ENCODE measurements at regions not wholly inside any gene's neighbourhood (a gene's known extent, or its start where the extent isn't known, plus 50 kb on each side); places are given as distances from the start of the nearest gene placed in this dataset.

DNA sequence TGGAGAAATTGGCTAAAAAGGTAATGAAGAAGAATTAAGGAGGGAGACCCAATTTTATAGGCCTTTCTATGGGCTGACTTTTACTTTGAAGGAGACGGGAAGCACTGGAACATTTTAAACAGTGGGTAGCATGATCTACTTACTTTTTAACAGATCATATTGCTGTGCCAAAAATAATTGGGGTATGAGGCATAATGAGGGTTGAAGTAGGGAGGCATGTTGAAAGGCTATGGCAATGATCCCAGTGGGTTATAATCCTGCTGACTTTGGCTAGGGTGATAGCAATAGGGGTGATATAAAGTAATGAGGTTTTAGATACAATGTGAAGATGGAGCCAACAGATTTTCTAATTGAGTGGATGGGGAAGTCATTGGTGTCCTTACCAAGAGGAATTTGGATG lies 73.2 kb downstream of the GPR37 start:
- no peak for DNase-seq
- Histone ChIP-seq H3K9me3 (no peaks in the 10 kb centered on the region), H3K27me3 (no peaks in the 10 kb centered on the region), H3K4me1 (no peaks in the 10 kb centered on the region), H3K36me3 (no peaks in the 10 kb centered on the region), H3K4me3 (no peak overlapping the region), H3K27ac (no peak overlapping the region)
- intact Hi-C loops (cut with DNase I; ENCODE audit: low total_unique reads), result no loop called here
- TF ChIP-seq CTCF (IDR thresholded peaks at IDR 0.05), result no peak

GRCh38 chr7:124690840-124691239 lies 74.8 kb downstream of the GPR37 start:
- Histone ChIP-seq H3K9me3 (no peaks in the 10 kb centered on the region), H3K4me3 (no peak overlapping the region), H3K36me3 (no peaks in the 10 kb centered on the region), H3K27me3 (no peaks in the 10 kb centered on the region), H3K27ac (no peak overlapping the region), H3K4me1 (no peaks in the 10 kb centered on the region)
- intact Hi-C loops (cut with DNase I; ENCODE audit: low total_unique reads), result no loop called here
- no peak for TF ChIP-seq CTCF (IDR thresholded peaks at IDR 0.05)
- DNase-seq, result no peak

GRCh38 chr7:124689931-124690330 lies 75.7 kb downstream of the GPR37 start:
- Histone ChIP-seq H3K27ac (no peak overlapping the region), H3K27me3 (no peaks in the 10 kb centered on the region), H3K4me3 (no peak overlapping the region), H3K9me3 (no peaks in the 10 kb centered on the region), H3K36me3 (no peaks in the 10 kb centered on the region), H3K4me1 (no peaks in the 10 kb centered on the region)
- no peak for TF ChIP-seq CTCF (IDR thresholded peaks at IDR 0.05)
- intact Hi-C loops (cut with DNase I; ENCODE audit: low total_unique reads), result no loop called here
- no peak for DNase-seq

GRCh38 chr7:124689523-124689922 lies 76.1 kb downstream of the GPR37 start:
- Histone ChIP-seq H3K9me3 (no peaks in the 10 kb centered on the region), H3K27ac (no peak overlapping the region), H3K27me3 (no peaks in the 10 kb centered on the region), H3K36me3 (no peaks in the 10 kb centered on the region), H3K4me3 (no peak overlapping the region), H3K4me1 (no peaks in the 10 kb centered on the region)
- no peak for TF ChIP-seq CTCF (IDR thresholded peaks at IDR 0.05)
- intact Hi-C loops (cut with DNase I; ENCODE audit: low total_unique reads), result no loop called here
- no peak for DNase-seq

GRCh38 chr7:124688991-124689390 lies 76.6 kb downstream of the GPR37 start:
- Histone ChIP-seq H3K27ac (no peak overlapping the region), H3K9me3 (no peaks in the 10 kb centered on the region), H3K4me1 (no peaks in the 10 kb centered on the region), H3K4me3 (no peak overlapping the region), H3K27me3 (no peaks in the 10 kb centered on the region), H3K36me3 (no peaks in the 10 kb centered on the region)
- no peak for TF ChIP-seq CTCF (IDR thresholded peaks at IDR 0.05)
- intact Hi-C loops (cut with DNase I; ENCODE audit: low total_unique reads), result no loop called here
- DNase-seq, result no peak

DNA sequence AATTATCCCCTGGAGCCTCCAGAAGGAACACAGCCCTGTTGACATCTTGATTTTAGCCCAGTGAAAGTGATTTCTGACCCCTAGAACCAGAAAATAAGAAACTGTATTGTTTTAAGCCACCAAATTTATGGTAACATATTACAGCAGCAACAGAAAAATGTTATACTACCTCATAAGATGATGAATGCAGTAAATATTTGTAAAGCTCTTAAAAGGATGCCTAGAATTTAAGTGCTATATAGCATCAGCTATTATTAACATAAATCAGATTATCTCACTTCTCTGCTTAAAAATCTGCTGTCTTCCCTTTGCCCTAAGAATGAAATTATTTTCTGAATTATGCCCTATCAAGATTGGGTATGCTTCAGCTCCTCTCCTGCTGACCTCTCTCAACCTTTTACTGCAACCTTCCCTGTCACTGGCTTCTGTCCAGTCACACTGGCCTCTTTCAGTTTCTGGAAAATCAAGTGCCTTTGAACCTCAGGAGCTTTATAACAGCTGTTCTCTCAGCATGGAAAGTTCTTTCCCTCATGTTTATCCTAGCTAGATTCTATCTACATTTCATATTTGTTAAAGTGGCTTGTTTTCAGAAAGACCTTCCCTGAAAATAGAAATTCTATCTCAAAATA lies 78.9 kb downstream of the GPR37 start:
- Histone ChIP-seq H3K4me3 (no peak overlapping the region), H3K27me3 (no peaks in the 10 kb centered on the region), H3K9me3 (no peaks in the 10 kb centered on the region), H3K36me3 (no peaks in the 10 kb centered on the region), H3K4me1 (no peaks in the 10 kb centered on the region), H3K27ac (no peak overlapping the region)
- intact Hi-C loops (cut with DNase I; ENCODE audit: low total_unique reads), result no loop called here
- no peak for TF ChIP-seq CTCF (IDR thresholded peaks at IDR 0.05)
- DNase-seq, result no peak
